ENCODE measurements at regions not wholly inside any gene's neighbourhood (a gene's known extent, or its start where the extent isn't known, plus 50 kb on each side); places are given as distances from the start of the nearest gene placed in this dataset.
"Not testable (repeated sequence)": the region's sequence is repeated elsewhere in the genome, so short reads cannot be mapped to it uniquely, and the experiment has no call there.

DNA sequence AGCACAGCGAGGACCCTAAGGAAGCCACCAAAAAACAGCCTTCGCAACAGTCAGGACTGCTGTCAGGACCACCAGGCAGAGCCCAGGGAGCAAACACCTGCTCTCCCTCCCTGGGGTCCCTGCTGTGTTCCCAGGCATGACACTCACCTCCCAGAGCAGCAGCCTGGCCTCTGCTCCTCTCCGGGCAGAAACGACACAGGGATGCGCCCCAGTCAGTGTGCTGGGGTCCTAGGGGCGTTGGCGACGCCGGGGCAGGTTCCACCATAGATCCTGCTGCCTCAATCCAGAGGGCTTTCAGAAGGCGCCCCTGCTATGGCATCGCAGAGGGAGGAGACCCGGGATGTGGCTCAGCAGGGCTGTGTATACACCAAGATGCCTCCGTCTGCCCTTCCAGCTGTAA, 169.7 kb upstream of the FOXD4L5 start:
- TF ChIP-seq, protein P1, sequence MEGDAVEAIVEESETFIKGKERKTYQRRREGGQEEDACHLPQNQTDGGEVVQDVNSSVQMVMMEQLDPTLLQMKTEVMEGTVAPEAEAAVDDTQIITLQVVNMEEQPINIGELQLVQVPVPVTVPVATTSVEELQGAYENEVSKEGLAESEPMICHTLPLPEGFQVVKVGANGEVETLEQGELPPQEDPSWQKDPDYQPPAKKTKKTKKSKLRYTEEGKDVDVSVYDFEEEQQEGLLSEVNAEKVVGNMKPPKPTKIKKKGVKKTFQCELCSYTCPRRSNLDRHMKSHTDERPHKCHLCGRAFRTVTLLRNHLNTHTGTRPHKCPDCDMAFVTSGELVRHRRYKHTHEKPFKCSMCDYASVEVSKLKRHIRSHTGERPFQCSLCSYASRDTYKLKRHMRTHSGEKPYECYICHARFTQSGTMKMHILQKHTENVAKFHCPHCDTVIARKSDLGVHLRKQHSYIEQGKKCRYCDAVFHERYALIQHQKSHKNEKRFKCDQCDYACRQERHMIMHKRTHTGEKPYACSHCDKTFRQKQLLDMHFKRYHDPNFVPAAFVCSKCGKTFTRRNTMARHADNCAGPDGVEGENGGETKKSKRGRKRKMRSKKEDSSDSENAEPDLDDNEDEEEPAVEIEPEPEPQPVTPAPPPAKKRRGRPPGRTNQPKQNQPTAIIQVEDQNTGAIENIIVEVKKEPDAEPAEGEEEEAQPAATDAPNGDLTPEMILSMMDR (IDR thresholded peaks at IDR 0.05), result not testable (repeated sequence)
- not testable (repeated sequence) for TF ChIP-seq POLR2A (IDR thresholded peaks at IDR 0.05)
